Muscle layer of colon (tissue), 2 donors: ENCODE measurements at regions not wholly inside any gene's neighbourhood (a gene's known extent, or its start where the extent isn't known, plus 50 kb on each side); places are given as distances from the start of the nearest gene placed in this dataset.

ENCODE experiments used
- H3K27ac ChIP-seq: one replicate; pipeline ENCODE4 v1.7.0; 2013; ENCODE audit warnings: low read depth, mild to moderate bottlenecking, low read length, moderate library complexity
- H3K27me3 ChIP-seq, 2 donors: one replicate each; pipeline ENCODE4 v1.7.0; 2013; ENCODE audit warnings: low read length in 2 of 2, mild to moderate bottlenecking in 2 of 2; ENCODE audit not compliant: insufficient read depth in 2 of 2, control insufficient read depth in 1 of 2
- H3K36me3 ChIP-seq: one replicate; pipeline ENCODE4 v1.7.0; 2013; ENCODE audit warnings: mild to moderate bottlenecking, low read length; ENCODE audit not compliant: insufficient read depth
- H3K4me1 ChIP-seq: one replicate; pipeline ENCODE4 v1.7.0; 2013; ENCODE audit warnings: mild to moderate bottlenecking, low read length; ENCODE audit not compliant: insufficient read depth
- H3K4me3 ChIP-seq, 2 donors: one replicate each; pipeline ENCODE4 v1.7.0; 2013; ENCODE audit warnings: low read length in 2 of 2, low read depth in 1 of 2, mild to moderate bottlenecking in 1 of 2, moderate library complexity in 1 of 2
- H3K9ac ChIP-seq: one replicate; pipeline ENCODE4 v1.7.0; 2013; ENCODE audit warnings: low read length
- H3K9me3 ChIP-seq: one replicate; pipeline ENCODE4 v1.7.0; 2013; ENCODE audit warnings: mild to moderate bottlenecking, low read length
- donor health status: abdominal sarcoma.
- donor health status: Adenocarcinoma of cecum.

- Histone ChIP-seq H3K4me3 (no peak overlapping the region), H3K9ac (no peak overlapping the region), H3K27ac (no peak overlapping the region), H3K4me1 (no peaks in the 10 kb centered on the region), H3K27me3 (no peaks in the 10 kb centered on the region), H3K36me3 (no peaks in the 10 kb centered on the region), H3K9me3 (no peaks in the 10 kb centered on the region)
Measured at GRCh38 chr2:160928854-160929301, 231.3 kb upstream of the TANK start.

- no peaks in the 10 kb centered on the region for H3K4me1 ChIP-seq
- H3K9ac ChIP-seq, result no peak overlapping the region
- no peaks in the 10 kb centered on the region for H3K27me3 ChIP-seq
- H3K9me3 ChIP-seq, result no peaks in the 10 kb centered on the region
- no peaks in the 10 kb centered on the region for H3K36me3 ChIP-seq
- H3K27ac ChIP-seq, result no peak overlapping the region
- H3K4me3 ChIP-seq, result no peak overlapping the region
Measured at GRCh38 chr2:160931531-160931930, 228.7 kb upstream of the TANK start.

- Histone ChIP-seq H3K4me3 (no peak overlapping the region), H3K4me1 (no peaks in the 10 kb centered on the region), H3K9me3 (no peaks in the 10 kb centered on the region), H3K36me3 (no peaks in the 10 kb centered on the region), H3K27me3 (no peaks in the 10 kb centered on the region), H3K27ac (no peak overlapping the region), H3K9ac (no peak overlapping the region)
Measured at GRCh38 chr2:160932960-160933359, 227.3 kb upstream of the TANK start.

- Histone ChIP-seq H3K9ac (no peak overlapping the region), H3K27me3 (no peaks in the 10 kb centered on the region), H3K4me1 (no peaks in the 10 kb centered on the region), H3K27ac (no peak overlapping the region), H3K9me3 (no peaks in the 10 kb centered on the region), H3K4me3 (no peak overlapping the region), H3K36me3 (no peaks in the 10 kb centered on the region)
Measured at GRCh38 chr2:160934263-160934662, 226.0 kb upstream of the TANK start.

- Histone ChIP-seq H3K27me3 (no peaks in the 10 kb centered on the region), H3K27ac (no peak overlapping the region), H3K4me3 (no peak overlapping the region), H3K36me3 (no peaks in the 10 kb centered on the region), H3K9me3 (no peaks in the 10 kb centered on the region), H3K4me1 (no peaks in the 10 kb centered on the region), H3K9ac (no peak overlapping the region)
Measured at GRCh38 chr2:160934991-160935390, 225.2 kb upstream of the TANK start.

GRCh38 chr2:160936044-160936806 lies 224.0 kb upstream of the TANK start:
- Histone ChIP-seq H3K9me3 (no peaks in the 10 kb centered on the region), H3K4me3 (no peak overlapping the region), H3K4me1 (no peaks in the 10 kb centered on the region), H3K36me3 (no peaks in the 10 kb centered on the region), H3K9ac (no peak overlapping the region), H3K27ac (no peak overlapping the region), H3K27me3 (no peaks in the 10 kb centered on the region)

- Histone ChIP-seq H3K4me1 (no peaks in the 10 kb centered on the region), H3K4me3 (no peak overlapping the region), H3K9ac (no peak overlapping the region), H3K9me3 (no peaks in the 10 kb centered on the region), H3K27me3 (no peaks in the 10 kb centered on the region), H3K27ac (no peak overlapping the region), H3K36me3 (no peaks in the 10 kb centered on the region)
Measured at GRCh38 chr2:160940271-160940670, 220.0 kb upstream of the TANK start.

GRCh38 chr2:160940699-160941098 lies 219.5 kb upstream of the TANK start:
- H3K4me1 ChIP-seq, result no peaks in the 10 kb centered on the region
- H3K36me3 ChIP-seq, result no peaks in the 10 kb centered on the region
- no peak overlapping the region for H3K27ac ChIP-seq
- H3K9me3 ChIP-seq, result no peaks in the 10 kb centered on the region
- no peak overlapping the region for H3K9ac ChIP-seq
- H3K27me3 ChIP-seq, result no peaks in the 10 kb centered on the region
- H3K4me3 ChIP-seq, result no peak overlapping the region

- no peaks in the 10 kb centered on the region for H3K27me3 ChIP-seq
- no peak overlapping the region for H3K9ac ChIP-seq
- no peak overlapping the region for H3K27ac ChIP-seq
- no peak overlapping the region for H3K4me3 ChIP-seq
- no peaks in the 10 kb centered on the region for H3K9me3 ChIP-seq
- H3K4me1 ChIP-seq, result no peaks in the 10 kb centered on the region
- no peaks in the 10 kb centered on the region for H3K36me3 ChIP-seq
Measured at GRCh38 chr2:160941290-160941846, 218.9 kb upstream of the TANK start.

GRCh38 chr2:160942476-160943142 lies 217.6 kb upstream of the TANK start:
- Histone ChIP-seq H3K36me3 (no peaks in the 10 kb centered on the region), H3K4me1 (no peaks in the 10 kb centered on the region), H3K27ac (no peak overlapping the region), H3K27me3 (no peaks in the 10 kb centered on the region), H3K9ac (no peak overlapping the region), H3K9me3 (no peaks in the 10 kb centered on the region), H3K4me3 (no peak overlapping the region)

GRCh38 chr2:160943414-160943813 lies 216.8 kb upstream of the TANK start:
- Histone ChIP-seq H3K4me3 (no peak overlapping the region), H3K27me3 (no peaks in the 10 kb centered on the region), H3K36me3 (no peaks in the 10 kb centered on the region), H3K9me3 (no peaks in the 10 kb centered on the region), H3K27ac (no peak overlapping the region), H3K4me1 (no peaks in the 10 kb centered on the region), H3K9ac (no peak overlapping the region)
